Endothelial cell of umbilical vein (primary cell): ENCODE measurements at regions not wholly inside any gene's neighbourhood (a gene's known extent, or its start where the extent isn't known, plus 50 kb on each side); places are given as distances from the start of the nearest gene placed in this dataset.

Source experiments
- BruUV-seq: library from RNA; stranded (reverse); fragments of 400-500 nt; replicated peaks from 2 replicates; lab custom pipeline; 2021; lab: Mats Ljungman, UMichigan
- CTCF ChIA-PET: fragments of 300-600, 350-600 bp; sonication (Branson Sonifier 250); formaldehyde crosslinking; loops from one replicate; lab custom pipeline; 2021; ENCODE audit warnings: antibody characterized with exemption, inconsistent platforms; lab: Charles Lee
- POLR2A ChIA-PET: fragments of 300-600, 350-600 bp; sonication (Branson Sonifier 250); formaldehyde crosslinking; loops from one replicate; lab custom pipeline; 2021; ENCODE audit warnings: antibody characterized with exemption, inconsistent platforms; lab: Charles Lee
- DNase-seq: peaks from one replicate; pipeline ENCODE4 v3.0.0-alpha.2; 2011; ENCODE audit warnings: low read depth, low spot score
- FAIRE-seq: peaks from 2 replicates; lab custom pipeline; 2011; peaks lifted over from hg19 to GRCh38; lab: Jason Lieb, UNC
- H2AFZ ChIP-seq: 2 replicates; pipeline ENCODE4 v1.6.0; 2012; ENCODE audit warnings: low read depth, low read length, control low read depth, inconsistent platforms
- H3K27ac ChIP-seq: 2 replicates; pipeline ENCODE4 v1.5.1; 2011; ENCODE audit warnings: low read depth, mild to moderate bottlenecking, control low read depth, low read length, moderate library complexity; ENCODE audit not compliant: insufficient read depth
- H3K27me3 ChIP-seq, 2 experiments: 2 replicates each; pipeline versions ENCODE4 v1.6.0 to v1.6.1; 2011; ENCODE audit warnings: low read length in 2 of 2, mixed read lengths in 1 of 2; ENCODE audit not compliant: control insufficient read depth in 2 of 2, insufficient read depth in 2 of 2
- H3K36me3 ChIP-seq, 2 experiments: 2 replicates in 1 of 2; 3 replicates in 1 of 2; pipeline ENCODE4 v1.5.1; 2011; ENCODE audit warnings: low read length in 2 of 2, mild to moderate bottlenecking in 1 of 2, moderate library complexity in 1 of 2; ENCODE audit not compliant: control insufficient read depth in 2 of 2, insufficient read depth in 2 of 2; ENCODE audit errors: extremely low read depth in 1 of 2
- H3K4me1 ChIP-seq: 3 replicates; pipeline ENCODE4 v1.5.1; 2011; ENCODE audit warnings: mild to moderate bottlenecking, low read length; ENCODE audit not compliant: control insufficient read depth, insufficient read depth; ENCODE audit errors: extremely low read depth
- H3K4me2 ChIP-seq: 2 replicates; pipeline ENCODE4 v1.6.1; 2011; ENCODE audit warnings: low read length, control low read depth, mixed read lengths; ENCODE audit not compliant: insufficient read depth
- H3K4me3 ChIP-seq, 3 experiments: fragments of 200-600 bp in 1 of 3; sonication (generic), shearing (Covaris generic) in 1 of 3; replicated peaks in 1 of 3; 2 replicates each; pipeline ENCODE4 v1.5.1; 2011 to 2016; ENCODE audit warnings: control low read depth in 3 of 3, low read length in 3 of 3, mild to moderate bottlenecking in 2 of 3, inconsistent platforms in 1 of 3, low read depth in 1 of 3, moderate library complexity in 1 of 3; ENCODE audit not compliant: insufficient read depth in 1 of 3
- H3K79me2 ChIP-seq: 2 replicates; pipeline ENCODE4 v1.6.0; 2012; ENCODE audit warnings: low read length, inconsistent platforms; ENCODE audit not compliant: control insufficient read depth, insufficient read depth
- H3K9ac ChIP-seq: replicated peaks from 2 replicates; pipeline ENCODE3; 2011; ENCODE audit warnings: low read length, control low read depth; ENCODE audit not compliant: insufficient read depth; ENCODE audit errors: extremely low read depth
- H3K9me1 ChIP-seq: replicated peaks from 3 replicates; pipeline ENCODE4 v1.6.0; 2011; ENCODE audit warnings: mild to moderate bottlenecking, low read length; ENCODE audit not compliant: control insufficient read depth, insufficient read depth; ENCODE audit errors: extremely low read depth
- H3K9me3 ChIP-seq: replicated peaks from 2 replicates; pipeline ENCODE4 v1.5.1; 2012; ENCODE audit warnings: low read length, inconsistent platforms; ENCODE audit not compliant: control insufficient read depth, insufficient read depth
- H4K20me1 ChIP-seq: replicated peaks from 2 replicates; pipeline ENCODE3; 2011; ENCODE audit warnings: mild to moderate bottlenecking, low read length; ENCODE audit not compliant: control insufficient read depth, insufficient read depth; ENCODE audit errors: extremely low read depth
- EZH2 ChIP-seq: IDR thresholded peaks from 2 replicates; pipeline ENCODE4 v1.6.1; 2012; ENCODE audit warnings: borderline replicate concordance, low read depth, mild to moderate bottlenecking, moderate library complexity, low read length, inconsistent platforms; ENCODE audit not compliant: severe bottlenecking
- FOS ChIP-seq: IDR thresholded peaks from 2 replicates; pipeline ENCODE4 v1.6.1; 2011; ENCODE audit warnings: mild to moderate bottlenecking, low read length, moderate library complexity, borderline replicate concordance; ENCODE audit not compliant: insufficient read depth
- GATA2 ChIP-seq: IDR thresholded peaks from 2 replicates; pipeline ENCODE4 v1.7.0; 2011; ENCODE audit warnings: low read depth, mild to moderate bottlenecking, moderate library complexity, mixed read lengths, low read length; ENCODE audit not compliant: insufficient read length, insufficient read depth
- JUN ChIP-seq: IDR thresholded peaks from 2 replicates; pipeline ENCODE4 v1.6.1; 2011; ENCODE audit warnings: borderline replicate concordance, low read depth; ENCODE audit not compliant: insufficient read length, insufficient read depth
- MYC ChIP-seq: IDR thresholded peaks from one replicate; pipeline ENCODE4 v1.6.1; 2011; ENCODE audit warnings: mild to moderate bottlenecking, low read depth, low read length
- POLR2A ChIP-seq: IDR thresholded peaks from 2 replicates; pipeline ENCODE4 v1.6.1; 2012; ENCODE audit warnings: low read depth, mild to moderate bottlenecking, control low read depth, low read length
- POLR2AphosphoS5 ChIP-seq: IDR thresholded peaks from 2 replicates; pipeline ENCODE4 v1.6.1; 2012; ENCODE audit warnings: low read depth, mild to moderate bottlenecking, control low read depth, low read length, moderate library complexity; ENCODE audit not compliant: insufficient read depth
- dilution Hi-C: fragments of 300-500 bp; cut with MboI; formaldehyde crosslinking; loops from one replicate; pipeline ENCODE4 v1.15.0; 2019; ENCODE audit warnings: low sequenced_read_pairs; ENCODE audit not compliant: extremely low pct_ligation_motif_present
- intact Hi-C: fragments of 100-400 bp; cut with micrococcal nuclease; formaldehyde crosslinking; loops from one replicate; pipeline ENCODE4 v1.10.0; 2022
- TF ChIP-seq, protein P1 (sequence below), 2 donors: IDR thresholded peaks; 1 replicate in 1 of 2; 2 replicates in 1 of 2; pipeline ENCODE4 v1.5.1; 2011; ENCODE audit warnings: low read length in 2 of 2, mild to moderate bottlenecking in 2 of 2, moderate library complexity in 2 of 2, control low read depth in 1 of 2, inconsistent platforms in 1 of 2, low read depth in 1 of 2; ENCODE audit not compliant: insufficient read depth in 1 of 2; ENCODE audit errors: extremely low read depth in 1 of 2
- TF ChIP-seq, protein P2 (sequence below): IDR thresholded peaks from 2 replicates; pipeline ENCODE4 v1.6.1; 2011; ENCODE audit not compliant: insufficient read depth, insufficient read length

DNA sequence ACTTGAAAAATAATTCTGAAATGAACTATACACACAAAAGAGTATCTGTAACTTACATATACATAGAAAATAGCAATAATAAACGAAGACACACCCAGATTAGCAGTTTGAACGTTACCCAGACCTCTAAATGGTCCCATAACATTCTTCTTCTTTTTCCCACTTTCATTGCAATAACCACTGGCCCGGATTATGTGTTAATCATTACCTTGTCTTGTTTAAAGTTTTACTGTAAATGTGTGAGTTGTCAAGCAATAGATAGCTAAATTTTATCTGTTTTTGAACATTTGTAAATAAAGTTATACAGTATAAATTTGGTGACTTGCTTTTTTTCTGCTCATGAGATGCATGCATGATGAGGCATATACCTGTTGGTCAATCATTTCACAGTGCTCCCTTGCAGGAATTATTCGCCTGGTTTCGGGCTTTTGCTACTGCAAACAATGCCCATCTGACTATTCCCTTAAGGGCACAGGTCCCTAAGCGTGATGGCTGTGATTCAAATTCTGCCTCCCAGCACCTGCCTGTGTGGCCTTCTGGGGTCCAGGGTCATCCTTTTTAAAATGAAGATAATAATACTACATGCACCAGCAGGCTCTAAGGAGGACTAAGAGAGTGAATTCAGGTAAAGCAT lies 66.1 kb downstream of the GADD45G start:
- H2AFZ ChIP-seq, result no peak overlapping the region
- H4K20me1 ChIP-seq, result no peaks in the 10 kb centered on the region
- ChIA-PET CTCF (no interaction called here), POLR2A (no interaction called here)
- H3K4me2 ChIP-seq, result no peak overlapping the region
- DNase-seq (no peak), FAIRE-seq (no peak)
- intact Hi-C loops, result no loop called here
- TF ChIP-seq, protein P1, sequence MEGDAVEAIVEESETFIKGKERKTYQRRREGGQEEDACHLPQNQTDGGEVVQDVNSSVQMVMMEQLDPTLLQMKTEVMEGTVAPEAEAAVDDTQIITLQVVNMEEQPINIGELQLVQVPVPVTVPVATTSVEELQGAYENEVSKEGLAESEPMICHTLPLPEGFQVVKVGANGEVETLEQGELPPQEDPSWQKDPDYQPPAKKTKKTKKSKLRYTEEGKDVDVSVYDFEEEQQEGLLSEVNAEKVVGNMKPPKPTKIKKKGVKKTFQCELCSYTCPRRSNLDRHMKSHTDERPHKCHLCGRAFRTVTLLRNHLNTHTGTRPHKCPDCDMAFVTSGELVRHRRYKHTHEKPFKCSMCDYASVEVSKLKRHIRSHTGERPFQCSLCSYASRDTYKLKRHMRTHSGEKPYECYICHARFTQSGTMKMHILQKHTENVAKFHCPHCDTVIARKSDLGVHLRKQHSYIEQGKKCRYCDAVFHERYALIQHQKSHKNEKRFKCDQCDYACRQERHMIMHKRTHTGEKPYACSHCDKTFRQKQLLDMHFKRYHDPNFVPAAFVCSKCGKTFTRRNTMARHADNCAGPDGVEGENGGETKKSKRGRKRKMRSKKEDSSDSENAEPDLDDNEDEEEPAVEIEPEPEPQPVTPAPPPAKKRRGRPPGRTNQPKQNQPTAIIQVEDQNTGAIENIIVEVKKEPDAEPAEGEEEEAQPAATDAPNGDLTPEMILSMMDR (IDR thresholded peaks at IDR 0.05; ENCODE audit: extremely low read depth in 1 of 2, insufficient read depth in 1 of 2, low read depth in 1 of 2, low read length in 2 of 2), result no peak
- no peak for TF ChIP-seq GATA2
- no peak for TF ChIP-seq POLR2A
- TF ChIP-seq, protein P2, sequence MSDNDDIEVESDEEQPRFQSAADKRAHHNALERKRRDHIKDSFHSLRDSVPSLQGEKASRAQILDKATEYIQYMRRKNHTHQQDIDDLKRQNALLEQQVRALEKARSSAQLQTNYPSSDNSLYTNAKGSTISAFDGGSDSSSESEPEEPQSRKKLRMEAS, result no peak
- TF ChIP-seq EZH2, result no peak
- no peaks in the 10 kb centered on the region for H3K79me2 ChIP-seq
- no peak overlapping the region for H3K4me3 ChIP-seq
- dilution Hi-C loops, result no loop called here
- H3K9ac ChIP-seq, result no peak overlapping the region
- H3K9me3 ChIP-seq, result no peaks in the 10 kb centered on the region
- no TSS peak for BruUV-seq
- no peaks in the 10 kb centered on the region for H3K4me1 ChIP-seq
- no peaks in the 10 kb centered on the region for H3K36me3 ChIP-seq
- no peaks in the 10 kb centered on the region for H3K9me1 ChIP-seq
- H3K27me3 ChIP-seq, result no peaks in the 10 kb centered on the region
- H3K27ac ChIP-seq, result no peak overlapping the region

- no peaks in the 10 kb centered on the region for H3K79me2 ChIP-seq
- H3K9ac ChIP-seq, result no peak overlapping the region
- H3K27ac ChIP-seq, result no peak overlapping the region
- DNase-seq (no peak), FAIRE-seq (no peak)
- POLR2A ChIA-PET, result no interaction called here
- H3K4me2 ChIP-seq, result no peak overlapping the region
- no peaks in the 10 kb centered on the region for H3K36me3 ChIP-seq
- no TSS peak for BruUV-seq
- H3K27me3 ChIP-seq, result no peaks in the 10 kb centered on the region
- dilution Hi-C loops (no loop called here), intact Hi-C loops (no loop called here)
- H3K4me1 ChIP-seq, result no peaks in the 10 kb centered on the region
- no peak for TF ChIP-seq FOS
- TF ChIP-seq MYC, result no peak
- TF ChIP-seq, protein P1 (IDR thresholded peaks at IDR 0.05; ENCODE audit: extremely low read depth in 1 of 2, insufficient read depth in 1 of 2, low read depth in 1 of 2, low read length in 2 of 2), result no peak
- no peak for TF ChIP-seq GATA2
- TF ChIP-seq POLR2AphosphoS5, result no peak
- TF ChIP-seq, protein P2, result no peak
- TF ChIP-seq EZH2, result no peak
- no peak for TF ChIP-seq POLR2A
- no peak for TF ChIP-seq JUN
- no peaks in the 10 kb centered on the region for H3K9me1 ChIP-seq
- CTCF ChIA-PET, result no interaction called here
- H3K9me3 ChIP-seq, result no peaks in the 10 kb centered on the region
- no peak overlapping the region for H2AFZ ChIP-seq
- no peaks in the 10 kb centered on the region for H4K20me1 ChIP-seq
- no peak overlapping the region for H3K4me3 ChIP-seq
Observed at GRCh38 chr9:89674667-89675057, 69.8 kb downstream of the GADD45G start.
